ENCODE measurements at regions not wholly inside any gene's neighbourhood (a gene's known extent, or its start where the extent isn't known, plus 50 kb on each side); places are given as distances from the start of the nearest gene placed in this dataset.

- TF ChIP-seq, protein P1, sequence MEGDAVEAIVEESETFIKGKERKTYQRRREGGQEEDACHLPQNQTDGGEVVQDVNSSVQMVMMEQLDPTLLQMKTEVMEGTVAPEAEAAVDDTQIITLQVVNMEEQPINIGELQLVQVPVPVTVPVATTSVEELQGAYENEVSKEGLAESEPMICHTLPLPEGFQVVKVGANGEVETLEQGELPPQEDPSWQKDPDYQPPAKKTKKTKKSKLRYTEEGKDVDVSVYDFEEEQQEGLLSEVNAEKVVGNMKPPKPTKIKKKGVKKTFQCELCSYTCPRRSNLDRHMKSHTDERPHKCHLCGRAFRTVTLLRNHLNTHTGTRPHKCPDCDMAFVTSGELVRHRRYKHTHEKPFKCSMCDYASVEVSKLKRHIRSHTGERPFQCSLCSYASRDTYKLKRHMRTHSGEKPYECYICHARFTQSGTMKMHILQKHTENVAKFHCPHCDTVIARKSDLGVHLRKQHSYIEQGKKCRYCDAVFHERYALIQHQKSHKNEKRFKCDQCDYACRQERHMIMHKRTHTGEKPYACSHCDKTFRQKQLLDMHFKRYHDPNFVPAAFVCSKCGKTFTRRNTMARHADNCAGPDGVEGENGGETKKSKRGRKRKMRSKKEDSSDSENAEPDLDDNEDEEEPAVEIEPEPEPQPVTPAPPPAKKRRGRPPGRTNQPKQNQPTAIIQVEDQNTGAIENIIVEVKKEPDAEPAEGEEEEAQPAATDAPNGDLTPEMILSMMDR (IDR thresholded peaks at IDR 0.05; ENCODE audit: borderline replicate concordance, extremely low read depth, low read length, poor library complexity, severe bottlenecking) = no peak
- no peak for TF ChIP-seq EZH2 (IDR thresholded peaks at IDR 0.05; ENCODE audit: borderline replicate concordance, low read depth, low read length, severe bottlenecking)
These were observed 161.3 kb upstream of the CAND1 start for GRCh38 chr12:67107751-67108269.
